ENCODE measurements at regions not wholly inside any gene's neighbourhood (a gene's known extent, or its start where the extent isn't known, plus 50 kb on each side); places are given as distances from the start of the nearest gene placed in this dataset.

DNA sequence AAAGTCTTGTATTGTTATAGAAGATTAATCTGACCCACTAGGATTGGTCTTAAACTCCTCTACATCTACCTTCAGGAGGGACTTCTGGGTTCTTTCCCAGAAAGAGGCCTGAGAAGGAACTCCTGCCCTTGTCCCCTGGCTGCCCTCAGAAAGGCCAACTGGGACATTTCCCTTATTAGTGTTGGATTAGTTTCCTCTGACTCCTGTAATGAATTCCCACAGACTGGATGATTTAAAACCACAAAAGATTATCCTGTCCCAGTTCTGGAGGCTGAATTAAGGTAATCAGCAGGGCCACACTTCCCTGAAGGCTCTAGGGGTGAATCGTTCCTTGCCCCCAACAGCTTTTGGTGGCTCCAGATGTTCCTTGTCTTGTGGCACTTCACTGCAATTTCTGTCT lies 102.8 kb upstream of the NMNAT3 start:
- in situ Hi-C loops (cut with MboI; ENCODE audit: low pct_ligation_motif_present in 1 of 4, low pct_unique_long_range_greater_than_20kb in 1 of 4, low sequenced_read_pairs in 3 of 4) (no loop called here), intact Hi-C loops (cut with DNase I; ENCODE audit: low total_unique reads) (no loop called here)

DNA sequence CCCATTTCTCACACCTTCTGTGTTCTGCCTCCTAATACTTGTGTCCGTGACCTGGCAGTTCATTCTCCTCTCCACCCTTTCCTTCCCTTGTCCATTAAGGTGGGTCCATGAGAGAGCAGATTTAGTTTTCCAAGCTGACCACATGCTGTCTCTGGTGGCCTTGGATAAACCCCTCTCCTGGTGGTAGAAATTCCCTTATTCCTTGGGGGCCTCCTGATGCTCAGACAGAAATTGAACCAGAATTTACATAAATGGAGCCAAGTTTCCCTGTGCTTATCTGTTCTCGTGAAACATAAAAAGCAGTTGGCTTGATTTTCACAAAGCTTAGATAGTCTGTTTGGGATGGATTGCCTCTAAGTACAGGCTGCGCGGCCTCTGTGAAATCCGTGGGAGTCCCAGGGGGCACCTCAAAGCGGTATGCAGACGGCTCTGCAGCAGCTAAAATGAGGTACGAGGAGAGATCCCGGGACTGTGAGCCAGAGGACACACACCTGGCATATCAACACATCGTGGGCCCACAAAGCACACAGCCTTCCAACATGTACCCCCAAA lies 101.0 kb upstream of the NMNAT3 start:
- Histone ChIP-seq H3K4me3 (no peak overlapping the region), H3K4me1 (no peaks in the 10 kb centered on the region), H3K36me3 (no peaks in the 10 kb centered on the region), H3K9me3 (no peaks in the 10 kb centered on the region), H3K27me3 (no peaks in the 10 kb centered on the region), H3K27ac (no peak overlapping the region)
- intact Hi-C loops (cut with DNase I; ENCODE audit: low total_unique reads) = no loop called here
- 43 to 77% methylated on average over 1 to 10 of the region's 10 CpGs for WGBS, 2 donors (ENCODE audit: low coverage in 1 of 2)
- in situ Hi-C loops (cut with MboI; ENCODE audit: low pct_ligation_motif_present in 1 of 4, low pct_unique_long_range_greater_than_20kb in 1 of 4, low sequenced_read_pairs in 3 of 4) = no loop called here
- TF ChIP-seq POLR2AphosphoS5 (IDR thresholded peaks at IDR 0.05) = no peak
- DNase-seq = no peak

More for the DNA sequence above, 102.8 kb upstream of the NMNAT3 start:
- no peak for DNase-seq
- H3K27me3 ChIP-seq = no peaks in the 10 kb centered on the region
- no peaks in the 10 kb centered on the region for H3K4me1 ChIP-seq
- H3K27ac ChIP-seq = no peak overlapping the region
- TF ChIP-seq POLR2A (IDR thresholded peaks at IDR 0.05) (no peak), EP300 (IDR thresholded peaks at IDR 0.05; ENCODE audit: low read depth) (no peak), POLR2AphosphoS5 (IDR thresholded peaks at IDR 0.05) (no peak)
- TF ChIP-seq, protein P1, sequence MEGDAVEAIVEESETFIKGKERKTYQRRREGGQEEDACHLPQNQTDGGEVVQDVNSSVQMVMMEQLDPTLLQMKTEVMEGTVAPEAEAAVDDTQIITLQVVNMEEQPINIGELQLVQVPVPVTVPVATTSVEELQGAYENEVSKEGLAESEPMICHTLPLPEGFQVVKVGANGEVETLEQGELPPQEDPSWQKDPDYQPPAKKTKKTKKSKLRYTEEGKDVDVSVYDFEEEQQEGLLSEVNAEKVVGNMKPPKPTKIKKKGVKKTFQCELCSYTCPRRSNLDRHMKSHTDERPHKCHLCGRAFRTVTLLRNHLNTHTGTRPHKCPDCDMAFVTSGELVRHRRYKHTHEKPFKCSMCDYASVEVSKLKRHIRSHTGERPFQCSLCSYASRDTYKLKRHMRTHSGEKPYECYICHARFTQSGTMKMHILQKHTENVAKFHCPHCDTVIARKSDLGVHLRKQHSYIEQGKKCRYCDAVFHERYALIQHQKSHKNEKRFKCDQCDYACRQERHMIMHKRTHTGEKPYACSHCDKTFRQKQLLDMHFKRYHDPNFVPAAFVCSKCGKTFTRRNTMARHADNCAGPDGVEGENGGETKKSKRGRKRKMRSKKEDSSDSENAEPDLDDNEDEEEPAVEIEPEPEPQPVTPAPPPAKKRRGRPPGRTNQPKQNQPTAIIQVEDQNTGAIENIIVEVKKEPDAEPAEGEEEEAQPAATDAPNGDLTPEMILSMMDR (IDR thresholded peaks at IDR 0.05) = no peak
- no peaks in the 10 kb centered on the region for H3K36me3 ChIP-seq
- 50 to 71% methylated on average over 1 of the region's 1 CpG for WGBS, 2 donors (ENCODE audit: low coverage in 1 of 2)
- no peaks in the 10 kb centered on the region for H3K9me3 ChIP-seq
- H3K4me3 ChIP-seq = no peak overlapping the region

DNA sequence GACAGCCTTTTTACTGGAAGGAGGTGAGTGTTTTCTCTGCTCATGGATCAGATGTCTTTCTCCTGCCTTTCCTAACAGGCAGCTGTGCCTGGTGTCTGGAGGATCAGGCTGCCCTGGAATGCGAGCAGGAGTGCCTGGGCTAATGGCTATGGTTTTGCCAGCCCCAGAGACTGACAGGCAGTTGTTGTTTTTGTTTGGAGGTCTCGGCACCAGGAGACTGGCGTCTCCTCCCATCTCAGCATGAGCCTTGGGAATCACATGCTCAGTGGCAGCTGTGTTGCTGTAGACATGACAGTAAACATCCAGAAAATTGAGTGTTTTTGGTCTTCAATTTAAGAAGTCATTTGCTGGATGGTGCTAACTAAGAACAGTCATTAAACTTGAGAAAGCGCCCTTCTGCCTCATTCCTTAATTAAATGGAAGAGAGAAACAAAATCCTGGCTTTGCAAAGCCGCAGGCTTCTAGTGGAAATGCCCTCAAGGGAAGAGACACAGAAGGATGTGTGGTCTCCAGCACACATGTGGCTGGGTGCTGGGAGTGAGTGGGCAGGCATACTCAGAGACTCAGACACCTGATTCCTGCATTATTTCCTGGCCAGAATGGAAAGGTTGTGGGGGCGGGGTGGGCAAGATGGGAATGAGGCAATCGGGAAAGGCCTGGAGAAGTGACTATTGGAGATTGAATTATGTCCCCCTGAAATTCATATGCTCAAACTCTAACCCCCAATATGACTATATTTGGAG lies 97.0 kb upstream of the NMNAT3 start:
- DNase-seq = no peak
- in situ Hi-C loops (cut with MboI; ENCODE audit: low pct_ligation_motif_present in 1 of 4, low pct_unique_long_range_greater_than_20kb in 1 of 4, low sequenced_read_pairs in 3 of 4) (no loop called here), intact Hi-C loops (cut with DNase I; ENCODE audit: low total_unique reads) (no loop called here)
- Histone ChIP-seq H3K27ac (no peak overlapping the region), H3K4me3 (no peak overlapping the region), H3K27me3 (no peaks in the 10 kb centered on the region), H3K9me3 (no peaks in the 10 kb centered on the region), H3K4me1 (no peaks in the 10 kb centered on the region), H3K36me3 (no peaks in the 10 kb centered on the region)
- WGBS, 2 donors (ENCODE audit: low coverage in 1 of 2) = 60 to 72% methylated on average over 4 to 7 of the region's 7 CpGs
- TF ChIP-seq, protein P1 (IDR thresholded peaks at IDR 0.05) = no peak
- TF ChIP-seq POLR2AphosphoS5 (IDR thresholded peaks at IDR 0.05) (no peak), POLR2A (IDR thresholded peaks at IDR 0.05) (no peak)

- 74 to 83% methylated on average over 2 to 7 of the region's 7 CpGs for WGBS, 2 donors (ENCODE audit: low coverage in 1 of 2)
- Histone ChIP-seq H3K4me1 (no peaks in the 10 kb centered on the region), H3K9me3 (no peaks in the 10 kb centered on the region), H3K4me3 (no peak overlapping the region), H3K27me3 (no peaks in the 10 kb centered on the region), H3K27ac (no peak overlapping the region), H3K36me3 (no peaks in the 10 kb centered on the region)
- in situ Hi-C loops (cut with MboI; ENCODE audit: low pct_ligation_motif_present in 1 of 4, low pct_unique_long_range_greater_than_20kb in 1 of 4, low sequenced_read_pairs in 3 of 4) = no loop called here
- intact Hi-C loops (cut with DNase I; ENCODE audit: low total_unique reads) = no loop called here
- DNase-seq = no peak
- TF ChIP-seq POLR2AphosphoS5 (IDR thresholded peaks at IDR 0.05) = no peak
- TF ChIP-seq, protein P1 (IDR thresholded peaks at IDR 0.05) = no peak
Observed at GRCh38 chr3:139772539-139773500, 95.0 kb upstream of the NMNAT3 start.
